HG02943 (cell line): ENCODE measurements at regions not wholly inside any gene's neighbourhood (a gene's known extent, or its start where the extent isn't known, plus 50 kb on each side); places are given as distances from the start of the nearest gene placed in this dataset.

Experiments used
- ATAC-seq: cut with Tn5 transposase; IDR thresholded peaks from one replicate; pipeline ENCODE4 v1.9.1; 2021; ENCODE audit warnings: mild to moderate bottlenecking, low read depth, moderate library complexity; ENCODE audit not compliant: unreplicated experiment

DNA sequence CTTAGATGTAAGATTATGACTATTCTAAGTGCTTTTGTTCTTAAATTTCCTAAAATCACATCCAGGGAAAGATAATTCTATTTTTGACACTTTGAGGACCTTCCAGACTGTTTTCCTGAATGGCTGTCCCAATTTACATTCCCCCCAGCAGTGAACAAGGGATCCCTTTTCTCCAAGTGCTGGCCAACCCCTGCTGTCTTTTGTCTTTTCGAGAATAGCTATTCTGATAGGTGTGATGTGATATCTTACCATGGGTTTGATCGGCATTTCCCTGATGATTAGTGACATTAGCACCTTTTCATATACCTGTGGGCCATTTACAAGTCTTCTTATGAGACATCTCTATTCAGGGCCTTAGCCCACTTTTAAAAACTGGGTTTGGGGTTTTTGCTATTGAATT, 526.7 kb upstream of the FZD8 start:
- no peak for ATAC-seq

DNA sequence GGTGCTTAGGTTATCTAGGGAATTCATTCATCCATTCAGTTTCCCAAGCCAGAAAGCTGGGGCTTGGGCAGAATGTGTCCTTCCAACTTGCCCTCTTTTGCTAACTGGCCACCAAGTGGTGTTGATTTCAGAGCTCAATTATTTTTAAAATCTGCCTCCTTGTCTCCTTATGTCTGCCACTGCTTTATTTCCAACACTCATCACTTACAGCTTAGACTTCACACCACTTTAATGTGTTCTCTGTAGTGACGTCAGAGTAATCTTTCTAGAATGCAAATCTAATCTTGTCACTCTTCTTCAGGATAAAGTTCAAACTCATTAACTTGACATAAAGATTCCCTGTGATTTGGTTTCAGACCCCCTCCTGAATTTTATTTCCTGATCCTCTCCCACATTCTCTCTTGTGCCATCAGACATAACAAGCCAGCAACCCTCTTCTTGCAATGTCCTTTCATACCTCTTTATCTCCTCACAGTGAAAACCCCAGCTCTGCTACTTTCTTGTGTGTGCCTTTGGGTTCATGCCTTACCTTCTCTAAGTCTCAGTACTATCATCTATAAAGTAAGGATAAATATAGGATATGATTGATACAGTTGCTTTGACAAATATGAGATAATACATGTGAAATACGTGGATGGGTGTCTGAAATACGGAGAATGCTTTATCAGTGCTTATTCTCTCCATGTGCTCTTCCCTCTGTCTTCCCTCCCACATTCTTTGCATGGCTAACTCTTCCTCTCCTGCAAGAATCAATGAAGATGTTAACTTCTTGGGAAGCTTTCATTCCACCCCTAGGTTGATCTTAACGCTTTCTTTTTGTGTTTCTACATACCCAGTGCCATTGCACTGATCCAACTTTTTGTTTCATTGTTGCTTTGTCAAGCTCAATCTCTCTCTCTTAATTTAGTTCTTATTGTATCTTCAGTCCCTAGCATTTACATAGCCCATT, 522.7 kb upstream of the FZD8 start:
- ATAC-seq = no peak

DNA sequence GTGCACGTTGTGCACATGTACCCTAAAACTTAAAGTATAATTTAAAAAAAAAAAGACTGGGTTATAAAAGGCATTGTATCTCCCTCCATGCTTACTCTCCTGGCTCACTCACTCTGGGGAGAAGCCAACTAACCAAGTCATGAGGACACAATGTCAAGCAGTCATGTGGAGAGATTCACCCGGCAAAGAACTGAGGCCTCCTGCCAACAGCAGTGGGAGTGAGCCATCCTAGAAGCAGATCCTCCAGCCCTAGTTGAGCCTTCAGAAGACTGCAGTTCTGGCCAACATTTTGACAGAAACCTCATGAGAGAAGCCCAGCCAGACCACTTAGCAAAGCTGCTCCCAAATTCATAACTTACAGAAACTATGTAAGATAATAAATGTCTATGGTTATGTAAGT, 521.7 kb upstream of the FZD8 start:
- no peak for ATAC-seq

DNA sequence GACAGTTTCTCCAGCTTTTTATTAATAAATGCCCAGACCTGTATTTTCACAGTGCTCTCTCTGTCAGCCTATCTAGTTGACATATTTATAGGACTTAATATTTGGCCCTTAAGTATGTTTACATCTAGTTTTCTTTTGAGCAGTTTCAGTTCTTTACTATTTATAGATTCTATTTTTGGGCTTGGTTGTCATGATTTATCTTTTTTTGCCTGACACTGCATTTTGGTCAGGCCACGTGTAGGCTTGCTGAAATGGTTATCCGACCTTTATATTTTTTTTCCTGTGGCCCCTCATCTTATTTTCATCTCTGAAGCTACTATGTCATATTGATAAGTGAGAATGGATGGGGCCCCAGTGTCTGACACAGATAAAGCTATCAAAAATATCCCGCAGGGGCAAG, 515.4 kb upstream of the FZD8 start:
- no peak for ATAC-seq

DNA sequence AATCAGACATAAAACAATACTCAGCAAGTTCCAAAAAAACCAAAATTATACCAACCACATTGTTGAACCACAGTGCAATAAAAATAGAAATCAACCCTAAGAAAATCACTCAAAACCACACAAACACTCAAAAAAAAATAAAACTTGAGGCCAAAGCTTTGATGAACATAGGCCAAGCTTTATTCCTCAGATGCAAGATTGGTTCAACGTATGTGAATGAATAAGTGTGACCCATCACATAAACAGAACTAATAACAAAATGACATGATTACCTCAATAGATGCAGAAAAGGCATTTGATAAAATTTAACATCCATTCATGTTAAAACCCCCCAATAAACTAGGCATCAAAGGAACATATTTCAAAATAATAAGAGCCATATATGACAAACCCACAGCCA, 506.1 kb upstream of the FZD8 start:
- ATAC-seq = no peak

DNA sequence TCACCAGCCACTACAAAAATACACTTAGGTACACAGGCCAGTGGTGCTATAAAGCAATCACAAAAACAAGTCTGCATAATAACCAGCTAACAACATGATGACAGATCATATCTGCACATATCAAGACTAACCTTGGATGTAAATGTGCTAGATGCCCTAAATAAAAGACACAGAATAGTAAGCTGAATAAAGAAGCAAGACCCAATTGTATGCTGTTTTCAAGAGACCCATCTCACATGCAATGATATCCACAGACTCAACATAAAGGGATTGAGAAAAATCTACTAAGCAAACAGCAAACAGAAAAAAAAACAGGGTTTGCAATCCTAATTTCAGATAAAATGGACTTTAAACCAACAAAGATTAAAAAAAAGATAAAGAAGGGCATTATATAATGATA, 505.4 kb upstream of the FZD8 start:
- ATAC-seq = no peak

DNA sequence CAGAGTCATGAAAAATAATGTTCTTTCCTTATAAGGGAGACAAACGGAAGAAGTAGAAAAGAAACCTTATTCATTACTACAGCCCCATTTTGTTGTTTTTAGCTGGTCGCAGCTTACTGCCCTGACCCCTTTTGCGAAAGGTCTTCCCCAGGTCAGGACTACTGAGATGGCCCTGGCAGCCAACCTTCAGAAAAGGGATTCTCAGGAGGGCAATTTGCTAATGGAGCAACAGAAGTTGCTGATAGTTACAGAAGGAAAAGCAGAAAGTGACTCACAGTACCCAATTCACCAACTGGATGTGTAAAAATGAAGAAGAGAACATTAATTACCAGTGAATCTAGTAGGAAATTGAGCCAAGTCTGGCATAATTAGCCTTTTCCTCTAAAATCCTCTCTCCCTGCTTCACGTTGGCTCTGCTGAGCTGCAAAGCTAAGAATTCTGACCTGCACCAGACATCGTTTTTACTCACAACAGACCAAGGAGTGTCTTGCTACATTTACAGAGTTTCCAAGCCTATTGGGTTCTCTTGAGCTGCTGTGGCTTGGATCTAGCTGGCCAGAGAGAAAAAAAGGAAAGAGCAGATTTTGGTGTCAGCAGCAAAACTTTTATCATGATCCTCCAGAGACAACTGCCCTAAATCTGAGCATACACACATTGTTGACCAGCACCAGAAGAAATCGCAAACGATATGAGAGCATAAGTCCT, 499.9 kb upstream of the FZD8 start:
- ATAC-seq = no peak

DNA sequence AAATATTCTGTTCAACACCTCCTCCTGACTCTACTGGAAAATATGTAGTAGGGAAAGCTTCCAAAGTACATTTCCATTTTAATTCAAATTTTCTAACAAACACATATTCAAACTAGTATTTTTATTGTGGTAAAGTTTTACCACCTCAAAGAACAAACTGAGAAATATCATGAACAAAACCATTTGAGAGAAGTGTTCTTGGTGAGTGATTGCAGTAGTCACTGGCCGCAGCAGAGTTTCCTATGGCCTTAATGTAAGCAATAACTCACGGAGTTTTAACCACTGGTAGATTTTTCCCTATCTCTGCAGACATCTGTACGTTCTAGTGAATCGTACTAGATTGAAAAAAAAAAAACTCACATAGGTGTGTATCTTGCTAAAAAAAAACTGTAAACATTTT, 487.0 kb upstream of the FZD8 start:
- ATAC-seq = no peak

DNA sequence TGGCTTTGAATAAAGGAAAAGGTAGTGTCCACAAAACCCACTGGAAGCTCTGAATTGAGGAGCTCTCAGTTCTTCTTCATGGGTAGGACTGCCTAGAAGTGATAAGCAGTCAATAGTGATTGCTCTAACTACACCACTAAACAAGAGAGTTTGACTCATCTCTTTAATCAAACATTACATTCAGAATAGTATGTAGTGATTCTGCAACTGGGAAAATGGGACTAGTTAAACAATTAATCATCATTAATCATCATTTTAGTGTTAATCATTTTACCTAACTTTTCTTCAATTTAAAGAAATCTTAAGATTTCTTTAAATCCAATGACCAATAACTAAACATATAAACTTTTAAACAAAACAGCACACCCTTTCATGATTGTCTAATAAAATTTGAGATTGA, 484.0 kb upstream of the FZD8 start:
- no peak for ATAC-seq

DNA sequence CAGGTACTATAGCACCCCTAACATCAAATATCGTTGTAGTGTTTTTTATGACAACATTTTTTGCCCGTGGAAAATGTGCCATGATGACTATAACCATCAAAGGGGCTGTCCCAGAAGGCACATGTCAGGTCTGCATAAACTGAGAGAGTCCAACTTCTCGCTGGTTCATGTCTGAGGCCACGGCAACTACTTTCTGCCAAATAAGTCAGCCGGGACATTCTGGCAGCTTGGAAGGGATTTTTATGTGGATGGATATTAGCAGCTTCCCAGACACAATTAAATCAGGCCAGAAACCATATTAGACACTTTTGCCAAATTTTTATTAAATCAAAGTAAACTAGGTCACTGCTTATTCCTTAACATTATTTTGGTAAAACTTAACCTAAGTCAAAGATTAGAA, 477.4 kb upstream of the FZD8 start:
- ATAC-seq = no peak

DNA sequence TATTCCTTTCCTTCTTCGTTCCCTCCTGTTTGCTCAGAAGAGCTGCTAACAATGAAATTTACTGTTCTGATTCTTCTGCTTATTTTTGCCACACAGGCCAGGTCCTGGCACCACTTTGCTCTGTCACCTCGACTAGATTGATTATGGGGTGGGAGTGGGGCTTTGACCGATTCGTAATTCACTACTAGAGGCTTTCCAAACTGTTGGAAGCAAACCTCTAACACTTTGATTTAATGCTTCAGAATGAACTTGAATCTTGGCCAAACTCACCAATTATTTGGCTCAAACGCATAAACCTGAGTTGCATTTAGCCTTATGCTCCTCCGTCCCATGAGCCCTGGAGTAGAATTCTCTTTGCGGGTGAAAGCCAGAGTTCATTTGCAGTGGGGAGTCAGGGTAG, 476.2 kb upstream of the FZD8 start:
- no peak for ATAC-seq

DNA sequence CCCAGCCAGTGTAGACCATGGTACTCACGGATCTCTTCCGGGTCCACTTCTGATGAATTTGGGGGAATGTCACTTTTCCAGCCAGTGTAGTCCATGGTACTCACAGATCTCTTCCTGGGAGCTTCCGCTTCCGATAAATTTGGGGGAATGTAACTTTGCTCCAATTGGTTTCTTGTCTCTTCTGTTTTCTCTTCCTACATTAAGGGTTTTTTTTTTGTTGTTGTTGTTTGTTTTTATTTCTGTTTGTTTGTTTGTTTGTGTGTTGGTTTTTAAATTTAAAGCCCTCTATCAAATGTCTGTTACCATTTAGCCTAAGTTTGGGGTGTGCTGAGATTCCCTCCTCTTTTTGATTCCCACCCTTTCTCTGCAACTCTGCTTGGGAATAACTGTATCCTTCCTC, 475.8 kb upstream of the FZD8 start:
- ATAC-seq = no peak

DNA sequence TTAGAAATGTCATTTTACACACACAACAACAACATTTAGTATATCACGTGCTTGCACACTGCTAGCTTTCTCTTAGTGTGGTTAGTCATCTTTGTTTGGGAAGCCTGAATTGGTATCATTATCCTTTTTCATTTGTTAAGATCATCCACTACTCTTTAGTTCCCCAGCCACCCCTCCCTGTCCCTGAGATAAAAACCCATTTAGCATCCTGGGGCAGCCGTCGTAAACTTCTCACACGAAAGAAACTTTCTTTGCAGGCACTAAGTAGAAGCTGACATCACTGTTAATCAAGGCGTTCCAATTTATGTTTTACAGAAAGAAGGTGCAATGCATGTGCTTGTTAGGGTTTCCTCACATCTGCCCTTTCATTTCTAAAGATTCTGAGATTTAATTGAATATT, 475.1 kb upstream of the FZD8 start:
- no peak for ATAC-seq

DNA sequence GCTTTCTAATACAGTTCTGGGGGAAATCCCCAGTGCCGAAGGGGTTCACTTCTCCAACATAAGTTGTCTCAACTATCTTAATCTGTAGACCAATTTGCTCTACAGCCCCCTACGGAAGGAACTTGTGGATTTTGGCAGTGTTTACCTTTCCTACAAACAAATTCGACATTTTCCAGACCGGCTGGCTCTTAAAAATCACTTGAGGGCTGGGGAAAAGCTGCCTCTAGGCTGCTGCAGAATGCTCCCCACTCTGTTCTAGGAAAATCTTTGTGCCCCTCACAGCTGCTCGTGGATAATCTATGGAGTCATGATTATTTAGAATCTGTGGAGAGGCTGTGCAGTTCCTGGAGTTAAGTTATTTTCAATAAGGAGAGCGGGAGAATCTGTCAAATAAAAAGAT, 474.6 kb upstream of the FZD8 start:
- ATAC-seq = no peak

DNA sequence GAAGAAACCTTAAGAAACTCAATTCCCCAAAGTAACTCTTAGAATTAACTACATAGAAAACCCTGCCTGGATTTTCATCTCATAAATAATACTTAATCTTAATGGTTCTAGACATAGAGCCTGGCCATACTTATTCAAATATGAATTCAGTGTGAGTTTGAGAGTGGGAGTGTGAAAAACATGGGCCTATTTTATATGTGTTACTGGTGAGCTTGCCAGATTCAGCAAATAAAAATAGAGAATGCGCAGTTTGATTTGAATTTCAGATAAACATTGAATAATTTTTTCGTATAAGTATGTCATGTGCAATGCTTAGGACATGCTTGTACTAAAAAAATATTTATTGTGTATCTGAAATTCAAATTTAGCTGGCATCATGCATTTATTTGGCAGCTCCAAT, 473.9 kb upstream of the FZD8 start:
- no peak for ATAC-seq

DNA sequence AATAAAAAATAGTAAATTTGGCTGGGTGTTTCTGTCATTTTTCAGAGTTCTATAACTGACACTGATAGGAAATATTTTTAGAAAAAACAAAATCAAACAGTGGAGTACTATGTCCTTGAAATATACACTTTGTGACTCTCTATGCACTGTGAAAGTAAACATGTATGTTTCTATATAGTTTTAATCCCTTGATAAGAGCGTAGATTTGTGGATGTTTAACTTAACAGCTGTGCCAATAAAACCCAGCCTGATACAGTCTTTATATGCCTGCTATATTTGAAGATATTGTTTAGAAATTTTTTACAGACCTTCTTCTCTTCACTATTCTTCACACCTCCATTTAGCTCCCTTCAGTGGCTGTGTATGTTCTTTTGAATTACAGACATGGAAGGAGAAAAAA, 473.3 kb upstream of the FZD8 start:
- ATAC-seq = no peak

DNA sequence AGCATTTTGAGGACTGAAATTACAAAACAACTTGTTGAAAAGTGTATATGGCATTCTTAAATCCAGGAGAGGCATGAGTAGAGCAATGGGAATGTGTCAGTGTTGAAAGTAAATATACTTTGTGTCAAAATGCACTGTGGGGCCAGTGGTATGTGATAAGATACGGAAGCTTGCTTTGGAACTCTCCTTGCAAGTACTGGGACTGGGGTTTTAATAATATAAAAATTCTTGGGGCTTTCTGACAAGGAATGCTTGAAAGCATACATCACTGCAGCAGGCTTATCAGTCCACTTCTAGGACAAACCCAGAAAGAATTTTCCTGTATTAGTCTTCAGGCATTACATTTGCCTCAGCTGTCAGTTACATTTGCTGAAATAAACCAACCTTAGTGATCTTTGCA, 472.8 kb upstream of the FZD8 start:
- no peak for ATAC-seq

DNA sequence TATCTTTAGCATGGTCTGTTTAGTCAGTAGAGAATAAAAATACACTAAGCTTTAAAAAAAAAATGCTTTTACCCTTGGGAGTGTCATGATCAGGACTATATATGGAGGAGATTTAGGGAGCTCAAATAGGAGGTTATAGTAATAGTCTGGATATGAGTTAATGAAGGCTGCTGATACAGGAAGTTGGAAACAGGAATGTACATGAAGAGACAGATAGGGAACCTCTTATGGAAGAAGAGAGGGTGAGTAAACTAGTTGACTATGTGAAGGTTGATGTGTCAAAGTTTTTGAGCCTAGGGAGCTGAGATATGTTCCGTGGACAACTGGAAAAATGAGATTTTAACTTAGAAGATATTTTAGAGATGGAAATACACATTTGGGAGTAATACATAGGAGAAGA, 472.0 kb upstream of the FZD8 start:
- ATAC-seq = no peak

DNA sequence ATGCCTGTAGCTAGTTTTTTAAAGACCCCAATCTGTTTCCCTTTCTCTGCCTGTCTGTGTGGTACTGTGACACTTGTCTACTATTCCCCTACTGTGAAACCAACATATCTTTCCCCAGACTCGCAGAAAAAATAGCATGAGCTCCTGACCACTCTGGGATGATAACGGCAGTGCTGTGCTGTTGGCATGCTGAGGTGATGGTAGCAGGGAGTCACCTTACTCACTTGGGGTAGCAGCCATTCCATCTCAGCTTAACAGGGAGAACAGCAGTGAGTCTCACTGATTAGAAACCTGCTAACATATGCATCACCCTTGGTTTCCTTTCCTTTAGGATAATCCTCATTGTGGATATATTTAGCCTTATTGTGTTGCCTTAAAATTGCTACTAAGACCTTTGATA, 469.6 kb upstream of the FZD8 start:
- no peak for ATAC-seq

DNA sequence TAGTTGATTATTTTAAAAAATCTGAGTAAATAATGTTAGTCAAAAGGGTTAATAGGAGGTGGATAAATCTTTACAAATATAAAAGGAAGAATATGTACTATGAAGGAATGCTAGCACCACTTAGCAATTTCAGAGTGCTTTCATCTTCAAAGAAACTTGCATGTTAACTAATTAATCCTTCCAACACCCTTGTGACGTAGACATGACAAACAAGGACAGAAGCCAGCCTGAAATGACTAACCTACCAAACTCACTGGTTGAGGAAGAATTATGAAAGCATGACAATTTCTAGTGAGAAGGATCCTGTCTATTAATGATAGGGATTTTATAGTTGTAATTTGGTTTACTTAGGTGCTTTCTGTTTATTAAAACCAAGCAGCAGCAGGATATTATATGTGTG, 468.0 kb upstream of the FZD8 start:
- ATAC-seq = no peak

DNA sequence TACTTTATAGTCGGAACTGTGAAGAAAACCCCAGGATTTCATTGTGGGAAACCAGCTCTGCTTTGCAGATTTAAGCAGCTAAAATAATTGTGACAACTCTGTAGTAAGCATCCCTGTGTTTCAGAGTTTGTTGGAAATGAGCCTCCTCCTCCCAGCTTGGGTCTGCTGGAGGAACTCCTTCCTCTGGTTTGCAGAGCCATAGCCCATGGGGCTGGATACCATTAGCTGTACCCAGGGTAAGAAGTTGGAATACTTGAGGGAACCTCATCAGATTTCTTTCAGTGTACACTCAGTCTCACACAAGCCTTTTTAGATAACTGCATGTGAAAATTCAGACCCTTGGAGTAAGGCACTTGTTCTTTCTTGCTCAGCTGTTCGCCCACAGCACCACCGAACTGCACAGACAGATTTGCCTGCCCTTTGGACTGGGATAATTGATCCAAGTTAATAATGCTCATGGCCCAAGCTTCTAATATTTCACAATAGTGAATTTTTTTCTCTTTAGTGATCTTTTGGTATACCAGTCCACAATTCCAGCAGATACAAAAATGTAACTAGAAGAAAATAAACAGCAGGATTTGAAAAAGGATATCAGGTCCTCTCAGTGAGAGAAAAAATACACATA, 467.4 kb upstream of the FZD8 start:
- ATAC-seq = no peak

DNA sequence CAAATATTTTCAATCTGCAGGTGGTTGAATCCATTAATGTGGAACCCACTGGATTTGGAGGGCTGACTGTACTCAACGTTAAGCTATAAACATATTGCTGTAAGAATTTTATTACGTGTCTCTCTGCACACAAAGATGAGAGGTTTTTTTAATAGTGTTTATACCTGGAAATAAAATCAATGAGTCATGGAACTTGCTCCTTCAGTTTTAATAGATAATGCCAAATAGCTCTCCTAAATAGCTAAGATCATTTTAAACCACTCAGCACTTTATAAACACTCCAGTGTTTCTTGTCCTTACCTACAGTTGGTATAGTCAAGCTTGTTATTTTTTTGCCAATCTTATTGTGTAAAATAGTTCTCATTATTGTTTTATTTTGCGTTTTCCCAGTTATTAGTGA, 455.6 kb upstream of the FZD8 start:
- ATAC-seq = no peak
